ENCODE measurements at regions not wholly inside any gene's neighbourhood (a gene's known extent, or its start where the extent isn't known, plus 50 kb on each side); places are given as distances from the start of the nearest gene placed in this dataset.

GRCh38 chr6:141969201-141969600, 163.5 kb upstream of the GJE1 start:
- Histone ChIP-seq H3K36me3 (no peaks in the 10 kb centered on the region), H3K27ac (no peak overlapping the region), H3K9me3 (peaks cover 4% of the 10 kb centered on the region), H3K4me3 (no peak overlapping the region), H3K4me1 (no peaks in the 10 kb centered on the region), H3K27me3 (no peaks in the 10 kb centered on the region)
- TF ChIP-seq CTCF (IDR thresholded peaks at IDR 0.05), result no peak
- TF ChIP-seq POLR2AphosphoS5 (IDR thresholded peaks at IDR 0.05), result no peak
- no peak for TF ChIP-seq EP300 (IDR thresholded peaks at IDR 0.05)
- TF ChIP-seq POLR2A (IDR thresholded peaks at IDR 0.05), result no peak
- no peak for DNase-seq (ENCODE audit: low spot score in 2 of 2)
- 83% methylated on average over 7 of the region's 7 CpGs for WGBS

DNA sequence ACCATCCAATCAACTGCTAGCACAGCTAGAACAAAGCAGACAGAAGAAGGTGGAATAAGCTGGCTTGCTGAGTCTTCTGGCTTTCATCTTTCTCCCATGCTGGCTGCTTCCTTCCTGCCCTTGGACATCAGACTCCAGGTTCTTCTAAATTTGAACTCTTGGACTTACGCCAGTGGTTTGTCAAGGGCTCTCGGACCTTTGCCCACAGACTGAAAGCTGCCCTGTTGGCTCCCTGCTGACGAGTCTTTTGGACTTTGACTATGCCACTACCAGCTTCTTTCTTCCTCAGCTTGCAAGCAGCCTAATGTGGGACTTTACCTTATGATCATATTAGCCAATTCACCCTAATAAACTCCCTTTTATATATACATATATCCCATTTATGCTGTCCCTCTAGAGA, 164.1 kb upstream of the GJE1 start:
- 68% methylated on average over 3 of the region's 3 CpGs for WGBS
- H3K36me3 ChIP-seq, result no peaks in the 10 kb centered on the region
- no peak overlapping the region for H3K4me3 ChIP-seq
- H3K9me3 ChIP-seq, result peaks cover 4% of the 10 kb centered on the region
- no peak for DNase-seq (ENCODE audit: low spot score in 2 of 2)
- TF ChIP-seq POLR2A (IDR thresholded peaks at IDR 0.05), result no peak
- TF ChIP-seq EP300 (IDR thresholded peaks at IDR 0.05), result no peak
- no peak for TF ChIP-seq CTCF (IDR thresholded peaks at IDR 0.05)
- no peak for TF ChIP-seq POLR2AphosphoS5 (IDR thresholded peaks at IDR 0.05)
- H3K27me3 ChIP-seq, result no peaks in the 10 kb centered on the region
- H3K27ac ChIP-seq, result no peak overlapping the region
- no peaks in the 10 kb centered on the region for H3K4me1 ChIP-seq

DNA sequence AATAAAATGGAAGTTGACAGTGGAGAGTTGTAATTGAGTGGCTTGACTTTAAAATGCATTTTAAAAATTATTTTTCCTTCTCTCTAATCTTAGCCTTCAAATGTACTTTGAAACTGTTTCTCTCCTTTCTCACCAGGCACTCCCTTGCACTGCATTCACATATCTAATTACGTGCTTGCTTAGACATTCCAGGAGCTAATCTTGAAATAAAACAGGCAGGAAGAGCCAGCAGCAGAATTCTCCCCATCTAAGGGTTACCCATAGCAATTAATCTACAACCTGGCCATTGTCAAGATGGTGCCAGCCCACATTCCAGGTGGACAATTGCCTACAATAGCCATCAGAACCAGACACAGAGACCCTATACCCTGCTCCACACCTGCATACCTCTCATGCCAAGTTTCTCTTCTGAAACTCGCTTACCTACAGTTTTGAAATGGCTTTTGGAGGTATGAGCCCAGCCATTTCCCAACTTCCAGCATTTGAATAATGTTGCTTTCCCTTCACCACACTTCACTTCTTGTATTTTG, 167.6 kb upstream of the GJE1 start:
- no peaks in the 10 kb centered on the region for H3K27me3 ChIP-seq
- TF ChIP-seq CTCF (IDR thresholded peaks at IDR 0.05), result no peak
- no peak for TF ChIP-seq POLR2AphosphoS5 (IDR thresholded peaks at IDR 0.05)
- no peak for TF ChIP-seq POLR2A (IDR thresholded peaks at IDR 0.05)
- no peak for TF ChIP-seq EP300 (IDR thresholded peaks at IDR 0.05)
- WGBS, result 50% methylated on average over 2 of the region's 2 CpGs
- DNase-seq (ENCODE audit: low spot score in 2 of 2), result no peak
- H3K27ac ChIP-seq, result no peak overlapping the region
- no peaks in the 10 kb centered on the region for H3K36me3 ChIP-seq
- no peak overlapping the region for H3K4me3 ChIP-seq
- H3K4me1 ChIP-seq, result no peaks in the 10 kb centered on the region
- peaks cover 4% of the 10 kb centered on the region for H3K9me3 ChIP-seq

DNA sequence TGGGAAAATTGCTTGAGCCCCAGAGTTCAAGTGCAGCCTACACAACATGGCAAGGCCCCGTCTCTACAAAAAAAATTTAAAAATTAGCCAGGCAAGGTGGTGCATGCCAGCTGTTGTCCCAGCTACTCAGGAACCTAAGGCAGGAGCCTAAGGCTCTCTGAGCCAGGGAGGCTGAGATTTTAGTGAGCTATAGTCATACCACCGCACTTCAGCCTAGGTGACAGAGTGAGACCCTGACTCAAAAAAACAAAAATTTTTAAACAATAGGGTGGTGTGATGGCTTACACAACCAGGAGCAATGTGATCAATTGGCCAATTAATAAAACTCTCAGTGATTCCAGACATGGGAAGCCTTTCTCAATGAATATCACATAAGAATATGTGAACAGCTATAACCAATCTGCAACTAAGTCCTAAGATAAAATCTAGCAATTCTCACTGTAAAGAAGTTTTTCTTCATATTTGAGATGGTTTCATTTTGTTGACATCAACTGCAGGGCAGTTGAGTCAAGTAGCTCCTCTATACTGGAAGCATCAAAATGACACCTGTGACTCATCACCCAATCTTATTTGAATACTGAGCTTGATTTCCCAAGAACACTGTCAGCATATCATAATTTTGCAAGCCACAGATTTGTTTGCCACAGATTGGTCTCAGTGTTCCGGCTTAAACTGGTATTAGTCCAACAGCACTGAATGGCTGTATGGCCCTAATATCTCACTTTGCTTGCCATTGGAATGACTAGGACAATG, 169.0 kb upstream of the GJE1 start:
- no peak overlapping the region for H3K27ac ChIP-seq
- peaks cover 4% of the 10 kb centered on the region for H3K9me3 ChIP-seq
- H3K27me3 ChIP-seq, result no peaks in the 10 kb centered on the region
- no peaks in the 10 kb centered on the region for H3K4me1 ChIP-seq
- TF ChIP-seq EP300 (IDR thresholded peaks at IDR 0.05) (no peak), POLR2A (IDR thresholded peaks at IDR 0.05) (no peak), CTCF (IDR thresholded peaks at IDR 0.05) (no peak), POLR2AphosphoS5 (IDR thresholded peaks at IDR 0.05) (no peak)
- no peaks in the 10 kb centered on the region for H3K36me3 ChIP-seq
- 82% methylated on average over 3 of the region's 3 CpGs for WGBS
- DNase-seq (ENCODE audit: low spot score in 2 of 2), result no peak
- no peak overlapping the region for H3K4me3 ChIP-seq

GRCh38 chr6:141957271-141957670, 175.5 kb upstream of the GJE1 start:
- Histone ChIP-seq H3K4me1 (no peaks in the 10 kb centered on the region), H3K9me3 (no peaks in the 10 kb centered on the region), H3K27me3 (no peaks in the 10 kb centered on the region), H3K27ac (no peak overlapping the region), H3K36me3 (no peaks in the 10 kb centered on the region), H3K4me3 (no peak overlapping the region)
- TF ChIP-seq CTCF (IDR thresholded peaks at IDR 0.05) (no peak), POLR2A (IDR thresholded peaks at IDR 0.05) (no peak), EP300 (IDR thresholded peaks at IDR 0.05) (no peak), POLR2AphosphoS5 (IDR thresholded peaks at IDR 0.05) (no peak)
- no peak for DNase-seq (ENCODE audit: low spot score in 2 of 2)
- WGBS, result 69% methylated on average over 4 of the region's 4 CpGs
